Esophagus squamous epithelium (tissue), 5 donors: ENCODE measurements at regions not wholly inside any gene's neighbourhood (a gene's known extent, or its start where the extent isn't known, plus 50 kb on each side); places are given as distances from the start of the nearest gene placed in this dataset.

Experiments used
- DNase-seq: peaks from one replicate; lab custom pipeline; 2025; lab: John Stamatoyannopoulos, UW
- H3K27ac ChIP-seq, 4 donors: fragments of 200-600 bp; sonication (generic); one replicate each; pipeline ENCODE4 v1.5.1; 2016 to 2019; ENCODE audit warnings: mild to moderate bottlenecking in 1 of 4
- H3K27me3 ChIP-seq, 4 donors: fragments of 200-600 bp; sonication (generic); 1 replicate in 3 of 4; 2 replicates in 1 of 4; pipeline versions ENCODE4 v1.5.1 to v1.6.0; 2017 to 2021; ENCODE audit warnings: antibody characterized with exemption in 1 of 4
- H3K36me3 ChIP-seq, 3 donors: fragments of 200-600 bp; sonication (generic); one replicate each; pipeline ENCODE4 v1.5.1; 2016 to 2019
- H3K4me1 ChIP-seq, 3 donors: fragments of 200-600 bp; sonication (generic); one replicate each; pipeline ENCODE4 v1.5.1; 2017 to 2019
- H3K4me3 ChIP-seq, 4 donors: fragments of 200-600 bp; sonication (generic); 1 replicate in 3 of 4; 2 replicates in 1 of 4; pipeline ENCODE4 v1.5.1; 2016 to 2019; ENCODE audit warnings: mild to moderate bottlenecking in 2 of 4, moderate library complexity in 1 of 4
- H3K9me3 ChIP-seq, 3 donors: fragments of 200-600 bp; sonication (generic); one replicate each; pipeline ENCODE4 v1.5.1; 2016 to 2019
- CTCF ChIP-seq, 6 experiments: fragments of 450-650 bp in 4 of 6; fragments of 200-600 bp in 2 of 6; sonication (generic) in 2 of 6; IDR thresholded peaks; one replicate each; pipeline ENCODE4 v1.5.1; 2016 to 2019; ENCODE audit warnings: antibody characterized with exemption in 6 of 6, mild to moderate bottlenecking in 4 of 6, moderate library complexity in 4 of 6
- POLR2A ChIP-seq, 4 donors: fragments of 450-650 bp; IDR thresholded peaks; one replicate each; pipeline ENCODE4 v1.6.1; 2017; ENCODE audit warnings: antibody characterized with exemption in 4 of 4, mild to moderate bottlenecking in 4 of 4, moderate library complexity in 3 of 4
- WGBS, 2 donors: methylation state at CpG; one replicate each; pipeline ENCODE4 v1.1.5; 2018; 5-methylcytosine and 5-hydroxymethylcytosine counted together
- intact Hi-C: fragments of 100-400 bp; cut with DNase I; formaldehyde crosslinking; loops from one replicate; pipeline ENCODE4 v1.15.0; 2022
- donor health status: DM: yes; HTN: yes; CAD: no.

DNA sequence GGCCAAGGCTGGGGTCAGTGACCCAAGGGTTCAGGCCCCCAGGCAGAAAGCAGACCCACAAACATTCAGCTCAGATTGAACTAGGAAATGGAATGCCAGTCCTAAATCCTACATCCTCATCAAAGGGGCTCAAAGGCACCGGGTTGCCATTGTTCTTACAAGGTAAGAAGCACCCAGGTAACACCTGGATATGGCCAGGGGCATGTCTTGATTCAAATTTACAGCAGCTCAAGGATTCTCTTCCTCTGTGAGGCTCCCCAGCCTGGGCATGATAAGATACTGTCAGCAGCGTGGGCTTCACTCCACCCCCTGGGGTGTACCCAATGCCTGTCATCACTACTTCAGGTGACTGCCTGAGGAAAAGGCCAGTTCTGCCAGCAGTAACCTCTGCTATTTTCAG lies 92.1 kb upstream of the FSTL4 start:
- Histone ChIP-seq H3K27me3 (no peaks in the 10 kb centered on the region), H3K27ac (no peak overlapping the region), H3K9me3 (no peaks in the 10 kb centered on the region), H3K36me3 (no peaks in the 10 kb centered on the region), H3K4me1 (no peaks in the 10 kb centered on the region), H3K4me3 (no peak overlapping the region)
- DNase-seq: no peak
- intact Hi-C loops: no loop called here
- WGBS, 2 donors: 79% methylated on average over 2 of the region's 2 CpGs; no CpG with 5 or more reads in 1 of the 2 donors
- TF ChIP-seq CTCF (IDR thresholded peaks at IDR 0.05): no peak
- no peak for TF ChIP-seq POLR2A (IDR thresholded peaks at IDR 0.05)

DNA sequence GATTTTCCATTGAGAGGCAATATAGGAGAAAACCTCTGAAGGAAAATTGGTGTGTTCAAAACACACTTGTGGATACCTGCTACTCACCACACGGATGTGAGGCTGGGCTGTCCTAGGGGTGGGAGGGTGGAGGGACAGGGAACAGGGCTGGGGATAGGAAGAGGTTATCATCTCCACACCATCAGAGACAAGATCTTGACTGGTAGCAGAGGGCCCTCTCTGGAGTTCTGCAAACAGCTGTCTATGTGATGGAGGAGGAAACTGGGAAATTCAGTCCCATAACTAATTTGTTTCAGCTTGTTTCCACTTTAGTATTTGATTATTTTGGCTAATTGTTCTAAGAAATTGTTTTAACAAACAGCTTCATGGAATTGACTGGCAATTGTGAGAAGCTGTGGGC lies 91.6 kb upstream of the FSTL4 start:
- DNase-seq: no peak
- WGBS, 2 donors: 83 to 89% methylated on average over 1 of the region's 1 CpG
- Histone ChIP-seq H3K4me3 (no peak overlapping the region), H3K4me1 (no peaks in the 10 kb centered on the region), H3K27ac (no peak overlapping the region), H3K27me3 (no peaks in the 10 kb centered on the region), H3K36me3 (no peaks in the 10 kb centered on the region), H3K9me3 (no peaks in the 10 kb centered on the region)
- intact Hi-C loops: no loop called here
- TF ChIP-seq CTCF (IDR thresholded peaks at IDR 0.05) (no peak), POLR2A (IDR thresholded peaks at IDR 0.05) (no peak)

GRCh38 chr5:133702791-133703770 lies 90.7 kb upstream of the FSTL4 start:
- intact Hi-C loops: no loop called here
- H3K4me3 ChIP-seq: no peak overlapping the region
- WGBS, 2 donors: 84 to 87% methylated on average over 11 to 14 of the region's 15 CpGs
- H3K27me3 ChIP-seq: no peaks in the 10 kb centered on the region
- H3K27ac ChIP-seq: no peak overlapping the region
- no peaks in the 10 kb centered on the region for H3K9me3 ChIP-seq
- no peaks in the 10 kb centered on the region for H3K36me3 ChIP-seq
- H3K4me1 ChIP-seq: no peaks in the 10 kb centered on the region
- DNase-seq: no peak
- TF ChIP-seq POLR2A (IDR thresholded peaks at IDR 0.05): no peak
- TF ChIP-seq CTCF (IDR thresholded peaks at IDR 0.05): no peak

GRCh38 chr5:133701871-133702270 lies 89.5 kb upstream of the FSTL4 start:
- WGBS, 2 donors: 85 to 100% methylated on average over 3 to 4 of the region's 4 CpGs

More at GRCh38 chr5:133701871-133702270, 89.5 kb upstream of the FSTL4 start:
- H3K36me3 ChIP-seq: no peaks in the 10 kb centered on the region
- no peaks in the 10 kb centered on the region for H3K4me1 ChIP-seq
- H3K4me3 ChIP-seq: no peak overlapping the region
- intact Hi-C loops: no loop called here
- H3K27ac ChIP-seq: no peak overlapping the region
- no peak for DNase-seq
- no peak for TF ChIP-seq CTCF (IDR thresholded peaks at IDR 0.05)
- TF ChIP-seq POLR2A (IDR thresholded peaks at IDR 0.05): no peak
- H3K9me3 ChIP-seq: no peaks in the 10 kb centered on the region
- H3K27me3 ChIP-seq: no peaks in the 10 kb centered on the region
